ENCODE measurements at regions not wholly inside any gene's neighbourhood (a gene's known extent, or its start where the extent isn't known, plus 50 kb on each side); places are given as distances from the start of the nearest gene placed in this dataset.

- Histone ChIP-seq H3K27ac (ENCODE audit: low read depth in 1 of 2, low read length in 2 of 2) (no peak overlapping the region), H3K27me3 (ENCODE audit: control insufficient read depth in 4 of 4, insufficient read depth in 4 of 4, low read length in 3 of 4) (peaks cover 0 to 4% (median 0%) of the 10 kb centered on the region in 4 donors), H3K9me3 (ENCODE audit: control insufficient read depth in 4 of 4, low read length in 3 of 4) (peaks cover 0 to 8% (median 2%) of the 10 kb centered on the region in 4 donors), H3K4me1 (ENCODE audit: control insufficient read depth in 4 of 4, insufficient read depth in 4 of 4, low read length in 3 of 4) (no peaks in the 10 kb centered on the region), H3K9ac (ENCODE audit: low read depth in 1 of 2, low read length in 2 of 2) (no peak overlapping the region), H3K36me3 (ENCODE audit: control insufficient read depth in 4 of 4, insufficient read depth in 3 of 4, low read depth in 1 of 4, low read length in 3 of 4) (no peaks in the 10 kb centered on the region), H3K4me3 (ENCODE audit: low read depth in 1 of 3, low read length in 3 of 3) (no peak overlapping the region)
- TF ChIP-seq CTCF (IDR thresholded peaks at IDR 0.05; ENCODE audit: low read depth, low read length, missing input control): no peak
- no peak for TF ChIP-seq GABPA (IDR thresholded peaks at IDR 0.05 in 1 of 2, conservative IDR thresholded peaks at IDR 0.05 in 1 of 2)
- TF ChIP-seq FOXA1 (IDR thresholded peaks at IDR 0.05): no peak
- no peak for TF ChIP-seq EGR1 (IDR thresholded peaks at IDR 0.05; ENCODE audit: low read depth in 2 of 2)
- DNase-seq (ENCODE audit: low spot score): no peak
- WGBS: 81% methylated on average over 2 of the region's 2 CpGs
Observed at GRCh38 chr5:174364676-174365075, 319.2 kb downstream of the NSG2 start.

GRCh38 chr5:174371600-174372094 is 326.1 kb downstream of the NSG2 start:
- H3K9me3 ChIP-seq (ENCODE audit: control insufficient read depth in 4 of 4, low read length in 3 of 4): peaks cover 0 to 2% (median 0%) of the 10 kb centered on the region in 4 donors
- no peak for TF ChIP-seq HNF4A (conservative IDR thresholded peaks at IDR 0.05)
- TF ChIP-seq REST (IDR thresholded peaks at IDR 0.05): no peak
- no peak for TF ChIP-seq FOXA1 (IDR thresholded peaks at IDR 0.05)
- no peak for TF ChIP-seq SP1 (IDR thresholded peaks at IDR 0.05)
- no peak for TF ChIP-seq HNF4G (IDR thresholded peaks at IDR 0.05)
- no peak for TF ChIP-seq TAF1 (conservative IDR thresholded peaks at IDR 0.05)
- no peak for TF ChIP-seq RXRA (IDR thresholded peaks at IDR 0.05)
- no peak for TF ChIP-seq MAX (IDR thresholded peaks at IDR 0.05)
- TF ChIP-seq JUND (IDR thresholded peaks at IDR 0.05): no peak
- TF ChIP-seq FOXA2 (IDR thresholded peaks at IDR 0.05): no peak
- no peak for TF ChIP-seq EGR1 (IDR thresholded peaks at IDR 0.05; ENCODE audit: low read depth in 2 of 2)
- no peak for TF ChIP-seq CTCF (IDR thresholded peaks at IDR 0.05; ENCODE audit: low read depth, low read length, missing input control)
- no peak for TF ChIP-seq ATF3 (IDR thresholded peaks at IDR 0.05)
- no peak for TF ChIP-seq ZBTB33 (IDR thresholded peaks at IDR 0.05)
- TF ChIP-seq YY1 (IDR thresholded peaks at IDR 0.05): no peak
- no peak for TF ChIP-seq NR2F2 (IDR thresholded peaks at IDR 0.05)
- no peak for TF ChIP-seq GABPA (IDR thresholded peaks at IDR 0.05 in 1 of 2, conservative IDR thresholded peaks at IDR 0.05 in 1 of 2)
- 52% methylated on average over 10 of the region's 10 CpGs for WGBS
- no peaks in the 10 kb centered on the region for H3K27me3 ChIP-seq (ENCODE audit: control insufficient read depth in 4 of 4, insufficient read depth in 4 of 4, low read length in 3 of 4)
- H3K27ac ChIP-seq (ENCODE audit: low read depth in 1 of 2, low read length in 2 of 2): no peak overlapping the region
- H3K9ac ChIP-seq (ENCODE audit: low read depth in 1 of 2, low read length in 2 of 2): no peak overlapping the region
- H3K4me1 ChIP-seq (ENCODE audit: control insufficient read depth in 4 of 4, insufficient read depth in 4 of 4, low read length in 3 of 4): no peaks in the 10 kb centered on the region
- no peaks in the 10 kb centered on the region for H3K36me3 ChIP-seq (ENCODE audit: control insufficient read depth in 4 of 4, insufficient read depth in 3 of 4, low read depth in 1 of 4, low read length in 3 of 4)
- no peak for DNase-seq (ENCODE audit: low spot score)
- no peak overlapping the region for H3K4me3 ChIP-seq (ENCODE audit: low read depth in 1 of 3, low read length in 3 of 3)
